Mucosa of gallbladder (tissue), 1 donor: ENCODE measurements at regions not wholly inside any gene's neighbourhood (a gene's known extent, or its start where the extent isn't known, plus 50 kb on each side); places are given as distances from the start of the nearest gene placed in this dataset.

Experiments used
- DNase-seq: peaks from one replicate; pipeline ENCODE4 v3.0.0-alpha.2; 2020; ENCODE audit warnings: low spot score
- donor health status: DM: no; HTN: no; CAD: no.

DNA sequence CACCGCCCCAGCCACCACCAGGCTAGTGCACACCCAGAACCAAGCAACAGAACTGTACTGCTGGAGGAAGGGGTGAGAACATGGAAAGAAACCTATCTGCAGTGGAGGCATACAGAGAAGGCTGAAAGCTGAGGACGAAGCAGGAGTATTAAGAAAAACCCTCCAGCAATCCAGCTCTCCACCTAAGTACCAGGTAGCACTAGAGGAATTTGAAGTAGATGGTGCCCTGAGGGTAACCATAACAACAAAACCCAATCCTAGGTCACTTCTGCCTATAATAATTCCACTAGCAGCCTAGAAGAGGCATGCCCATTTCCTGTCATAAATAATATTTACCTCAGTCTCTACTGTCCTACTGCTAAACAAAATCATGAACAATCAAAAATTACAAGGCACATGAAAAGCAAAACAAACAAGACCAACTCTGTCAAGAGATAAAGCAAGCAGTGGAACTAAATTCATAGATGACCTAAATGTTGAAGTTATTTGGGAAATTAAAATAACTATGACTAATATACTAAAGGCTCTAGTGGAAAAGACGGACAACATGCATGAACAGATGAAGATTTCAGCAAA, 51.1 kb downstream of the HYCC1 start:
- no peak for DNase-seq

DNA sequence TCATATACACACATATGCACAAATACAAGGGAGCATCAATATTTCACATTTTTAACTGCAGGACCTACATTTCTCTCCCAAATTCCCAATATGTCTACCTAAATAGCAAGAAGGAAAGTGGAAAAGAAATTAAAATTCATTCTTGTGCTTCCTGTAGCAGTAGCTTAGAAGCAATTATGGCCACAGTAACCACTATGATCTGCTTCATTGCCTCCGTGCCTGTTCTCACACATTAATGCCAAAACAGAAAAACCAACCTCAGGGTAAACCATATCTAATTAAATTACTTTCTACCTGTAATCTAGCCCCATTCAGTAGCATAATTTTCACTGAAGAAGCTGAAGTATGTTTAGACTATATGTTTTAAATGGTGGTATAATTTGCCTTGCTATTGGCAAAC, 55.2 kb downstream of the HYCC1 start:
- DNase-seq: no peak

DNA sequence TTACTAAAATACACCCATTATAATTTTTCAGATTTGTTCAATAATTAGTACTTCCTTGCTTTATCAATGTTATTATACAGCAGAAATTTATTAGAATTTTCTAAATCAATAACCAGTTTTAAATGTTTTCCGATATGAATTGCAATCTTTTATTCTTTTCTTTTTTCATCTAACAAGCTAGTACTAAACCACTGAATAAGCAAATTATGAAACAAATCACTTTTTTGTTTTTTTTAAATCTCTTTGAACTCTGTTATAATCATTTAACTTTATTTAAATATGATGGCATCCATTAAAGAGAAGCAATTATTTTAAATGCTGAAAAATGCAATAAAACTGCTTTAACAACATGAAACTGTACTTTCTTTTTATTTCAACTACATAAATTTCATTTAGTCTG, 59.7 kb downstream of the HYCC1 start:
- DNase-seq: no peak

DNA sequence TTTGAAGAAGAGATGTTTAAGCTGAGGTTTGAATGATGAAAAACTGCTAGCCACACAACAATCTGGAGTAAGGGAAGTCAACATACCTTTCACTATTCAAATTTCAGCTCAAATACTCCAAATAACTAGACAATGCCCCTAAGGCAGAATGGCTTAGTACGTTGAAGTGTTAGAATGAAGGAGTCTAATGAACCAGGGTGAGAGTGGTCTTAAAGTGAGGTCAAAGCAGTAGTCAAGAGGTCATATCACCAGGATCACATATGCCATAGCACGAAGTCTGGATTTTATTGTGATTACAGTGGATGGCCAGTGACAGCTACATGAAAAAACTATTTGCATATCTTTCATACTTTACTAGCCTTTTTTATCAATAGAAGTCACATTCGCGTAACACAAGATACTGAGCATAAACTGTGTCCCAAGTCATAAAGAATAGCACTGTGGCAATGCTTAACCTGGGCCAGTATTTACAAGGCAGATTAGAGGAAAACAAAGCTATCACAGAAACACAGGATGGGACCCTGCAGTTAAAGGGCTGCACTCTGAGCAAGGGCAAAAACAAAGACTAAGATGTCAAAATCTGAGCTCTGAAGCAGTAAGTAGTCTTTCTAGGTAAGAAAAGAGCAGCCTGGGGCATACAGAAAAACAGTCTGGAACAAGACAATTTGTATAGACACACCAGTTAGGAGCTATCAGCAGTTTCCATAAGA, 61.5 kb downstream of the HYCC1 start:
- no peak for DNase-seq

DNA sequence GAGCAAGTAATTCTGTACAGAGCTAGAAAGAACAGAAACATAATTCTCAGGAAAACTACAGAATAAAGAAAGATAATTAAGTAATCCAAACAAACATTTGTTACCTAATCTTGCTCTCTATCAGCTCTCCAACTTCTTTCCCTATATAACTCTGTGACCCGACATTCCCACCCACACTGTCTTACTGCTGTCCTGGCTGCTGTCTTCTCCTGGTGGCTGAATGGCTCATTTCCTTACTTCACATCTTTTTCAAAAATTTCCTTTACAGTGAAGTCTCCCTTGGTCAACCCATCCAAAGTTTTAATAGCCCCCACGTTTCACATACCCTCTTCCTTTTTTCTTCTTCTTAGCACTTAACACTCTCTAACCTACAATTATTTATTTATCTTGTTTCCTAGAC, 64.0 kb downstream of the HYCC1 start:
- DNase-seq: no peak

DNA sequence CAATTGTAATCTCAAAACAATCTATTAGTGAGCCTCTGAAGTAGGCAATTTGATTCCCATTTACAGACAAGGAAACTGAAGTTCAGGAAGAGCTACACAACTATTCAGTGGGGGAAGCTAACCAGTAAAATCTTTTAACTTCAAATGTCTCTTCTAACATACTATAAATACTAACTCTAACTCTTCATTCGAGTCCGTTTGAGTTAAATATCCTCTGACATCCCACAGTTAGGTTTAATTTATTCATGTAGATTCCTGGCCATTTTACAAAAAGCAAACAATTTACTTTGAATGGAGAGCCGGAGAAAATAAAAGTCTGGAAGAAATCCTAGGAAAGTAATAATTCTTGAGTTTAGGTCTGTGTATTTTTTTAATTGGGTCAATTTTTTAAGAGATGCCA, 64.7 kb downstream of the HYCC1 start:
- no peak for DNase-seq

DNA sequence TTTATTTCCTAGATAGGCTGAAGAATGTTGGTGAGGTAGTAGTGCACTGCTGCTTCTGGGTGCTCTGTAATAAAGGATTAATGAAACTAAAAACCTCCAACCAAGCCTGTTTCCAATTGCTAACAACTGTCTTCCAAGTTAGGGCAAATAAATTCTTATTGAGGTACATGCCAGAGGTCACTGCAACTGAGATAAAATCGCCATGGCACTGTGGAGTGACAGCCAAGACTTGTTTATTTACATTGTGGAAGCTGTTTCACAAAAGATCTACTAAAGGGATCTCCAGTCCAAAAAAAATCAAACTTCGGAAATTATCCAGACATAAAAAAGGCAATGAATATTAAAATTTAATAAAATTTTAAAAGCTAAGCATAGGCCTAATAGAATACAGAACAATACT, 65.2 kb downstream of the HYCC1 start:
- DNase-seq: no peak

DNA sequence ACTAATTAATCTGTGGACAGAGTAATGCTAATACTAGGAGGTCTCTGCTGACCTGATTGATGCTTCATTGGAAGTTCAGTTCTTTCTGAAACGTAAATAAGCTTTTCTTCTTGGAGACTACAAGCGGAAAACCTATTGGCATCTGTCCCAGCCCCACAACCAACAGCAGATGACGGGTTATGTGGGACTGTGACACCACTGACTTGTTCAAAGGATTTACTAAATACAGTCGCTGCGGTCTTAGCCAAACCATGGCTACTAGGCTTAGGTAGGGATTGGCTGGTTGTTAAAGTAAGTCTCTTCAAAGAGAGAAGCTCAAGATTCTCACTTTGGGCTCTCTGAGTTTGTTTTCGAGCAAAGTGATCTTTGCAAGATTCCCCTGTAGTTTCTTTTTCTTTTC, 68.3 kb downstream of the HYCC1 start:
- DNase-seq: no peak

DNA sequence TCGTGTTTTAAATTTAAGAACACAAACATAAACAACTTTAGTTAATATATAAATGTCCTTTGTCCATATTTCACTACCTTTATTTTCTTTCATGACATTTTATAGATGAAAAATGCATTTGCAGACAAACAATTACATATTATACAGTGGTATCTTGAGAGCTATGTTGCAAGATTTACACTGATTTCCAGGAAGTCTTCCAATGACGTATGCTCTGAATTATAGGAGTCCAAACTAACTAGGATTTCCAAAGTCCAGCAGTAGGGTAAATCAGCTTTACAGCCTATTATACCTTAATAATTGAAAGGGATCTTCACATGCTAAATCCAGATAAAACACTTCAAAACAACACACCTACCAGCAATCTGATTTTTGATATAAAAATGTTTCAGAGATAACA, 69.4 kb downstream of the HYCC1 start:
- DNase-seq: no peak

DNA sequence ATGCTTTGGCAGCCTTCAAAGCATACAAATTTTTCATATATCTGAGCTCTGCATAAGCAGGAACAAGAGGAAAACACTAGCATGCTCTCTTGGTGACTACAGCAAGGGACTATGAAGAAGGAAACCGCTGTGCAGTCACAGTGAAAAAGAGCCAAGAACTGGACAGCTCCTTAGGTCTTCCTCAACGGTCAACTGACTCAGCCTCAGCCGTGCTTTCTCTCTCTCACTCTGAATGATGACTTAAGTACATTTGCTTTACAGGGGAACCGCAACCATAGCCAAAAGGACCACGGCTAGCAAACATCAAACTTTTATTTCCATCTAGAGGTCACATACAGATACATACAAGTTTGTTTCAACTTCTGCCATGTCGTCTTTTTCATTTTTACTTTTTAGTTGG, 69.9 kb downstream of the HYCC1 start:
- DNase-seq: no peak

DNA sequence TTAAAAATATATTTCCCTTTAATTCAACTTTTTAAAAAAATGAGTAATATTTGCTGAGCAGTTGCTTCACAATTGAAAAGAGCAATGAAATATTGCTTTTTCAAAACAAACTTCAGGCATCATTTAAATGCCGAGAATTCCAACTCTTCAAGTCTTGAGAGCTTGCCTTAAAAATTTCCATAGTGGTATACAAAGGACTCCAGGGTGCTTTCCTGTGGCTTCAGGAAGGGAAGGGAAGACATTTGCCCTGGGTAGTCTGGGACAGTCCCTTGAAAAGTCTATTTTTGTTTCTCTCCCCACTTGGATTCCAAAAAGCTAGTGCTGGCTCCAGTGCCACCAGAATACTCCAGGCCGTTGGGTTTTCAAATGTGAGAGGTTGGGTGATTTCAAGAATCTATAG, 71.7 kb downstream of the HYCC1 start:
- no peak for DNase-seq

DNA sequence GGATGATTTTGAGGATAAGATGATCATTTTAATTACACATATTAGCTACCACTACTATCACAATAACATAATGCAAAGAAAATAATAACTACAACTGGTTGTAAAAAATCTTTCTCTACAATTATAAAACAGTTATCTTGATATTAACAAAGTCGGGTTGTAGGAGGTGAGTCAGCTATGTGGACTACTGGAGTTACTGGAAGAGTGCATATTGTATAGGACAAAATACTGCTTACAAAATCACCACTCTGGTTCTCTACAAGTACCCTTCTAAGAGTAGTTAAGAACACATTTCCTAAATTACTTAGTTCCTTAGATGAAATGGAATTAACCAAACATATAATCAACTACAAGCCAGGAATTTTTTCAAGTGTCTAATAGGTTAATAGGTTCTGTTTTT, 74.1 kb downstream of the HYCC1 start:
- DNase-seq: no peak

DNA sequence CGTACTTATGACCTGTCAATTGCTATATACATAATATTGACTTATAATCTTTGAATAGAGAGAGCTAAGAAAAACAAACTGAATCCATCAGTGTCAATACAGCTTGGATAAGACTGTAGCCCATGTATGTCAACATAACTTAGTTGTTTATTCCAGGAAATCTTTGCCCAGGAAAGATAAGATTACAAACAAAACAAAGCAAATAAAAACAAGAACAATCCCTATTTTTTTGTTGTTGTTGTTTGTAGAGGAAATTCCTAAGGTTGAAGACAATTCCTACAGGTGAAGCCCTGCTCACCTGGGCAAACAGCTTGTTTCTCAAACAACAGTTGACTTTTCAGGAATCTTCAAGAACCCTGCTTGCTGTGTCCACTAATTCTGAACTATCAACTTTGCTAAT, 76.0 kb downstream of the HYCC1 start:
- DNase-seq: no peak

DNA sequence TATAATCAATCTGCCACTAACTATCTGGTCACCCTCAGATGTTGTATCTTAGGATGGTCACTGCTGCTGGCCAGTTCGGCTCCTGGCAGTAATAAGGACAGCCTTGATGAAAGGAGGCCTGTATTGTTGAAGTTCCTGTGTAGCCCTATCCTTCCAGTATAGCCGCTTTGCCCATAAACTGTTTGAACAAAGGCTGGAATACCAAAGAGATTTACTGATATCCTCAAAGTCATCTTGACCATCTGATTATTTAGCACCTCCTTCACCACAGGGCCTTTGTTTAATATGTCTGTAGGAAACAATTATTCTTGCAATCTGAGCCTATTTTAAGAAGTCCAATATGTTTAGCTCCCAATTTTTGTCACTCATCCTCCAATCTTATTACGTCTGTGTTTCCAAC, 77.7 kb downstream of the HYCC1 start:
- no peak for DNase-seq

DNA sequence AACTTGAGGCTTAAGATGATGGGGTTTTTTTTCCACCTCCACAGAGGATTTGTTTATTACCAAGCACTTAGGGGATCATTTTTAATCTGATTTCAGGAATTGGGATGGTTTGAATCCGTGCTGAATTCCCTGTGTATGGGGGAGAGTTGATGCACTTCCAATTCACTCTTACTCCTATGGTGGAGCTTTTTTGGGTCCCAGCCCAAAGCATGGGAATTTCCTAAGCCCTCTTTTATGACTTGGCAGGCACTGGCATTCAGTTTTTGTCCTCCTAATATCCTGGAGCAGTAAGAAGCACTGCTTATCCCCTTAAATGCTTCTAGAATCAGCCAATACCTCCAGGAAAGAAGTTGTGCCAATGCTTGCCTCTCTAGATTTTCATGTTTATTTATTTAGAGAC, 78.7 kb downstream of the HYCC1 start:
- DNase-seq: no peak

DNA sequence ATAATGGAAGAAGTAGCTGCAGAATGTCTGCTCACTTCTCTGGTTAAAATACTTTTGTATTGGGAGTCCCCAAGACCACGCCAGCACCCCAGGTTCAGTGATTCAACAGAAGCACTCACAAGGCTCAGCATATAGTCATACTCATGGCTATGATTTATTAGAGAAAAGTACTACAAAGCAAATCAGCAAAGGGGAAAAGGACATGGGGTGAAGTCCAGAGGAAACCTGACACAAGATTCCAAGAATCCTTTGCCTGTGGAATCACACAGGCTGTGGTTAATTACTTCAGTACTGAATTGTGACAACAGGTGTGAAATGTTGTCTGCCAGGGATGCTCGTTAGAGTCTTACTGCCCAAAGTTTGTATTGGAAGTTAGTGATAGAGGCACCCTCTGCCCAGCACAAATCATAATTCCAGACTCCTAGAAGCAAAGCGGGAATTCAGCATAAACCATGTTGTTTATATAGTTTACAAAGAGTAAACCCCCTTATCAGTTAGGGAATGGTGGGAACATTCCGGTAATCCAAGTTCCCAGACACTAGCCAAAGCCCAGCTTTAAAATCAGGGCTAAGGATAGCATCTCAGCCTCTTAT, 79.4 kb downstream of the HYCC1 start:
- DNase-seq: no peak

DNA sequence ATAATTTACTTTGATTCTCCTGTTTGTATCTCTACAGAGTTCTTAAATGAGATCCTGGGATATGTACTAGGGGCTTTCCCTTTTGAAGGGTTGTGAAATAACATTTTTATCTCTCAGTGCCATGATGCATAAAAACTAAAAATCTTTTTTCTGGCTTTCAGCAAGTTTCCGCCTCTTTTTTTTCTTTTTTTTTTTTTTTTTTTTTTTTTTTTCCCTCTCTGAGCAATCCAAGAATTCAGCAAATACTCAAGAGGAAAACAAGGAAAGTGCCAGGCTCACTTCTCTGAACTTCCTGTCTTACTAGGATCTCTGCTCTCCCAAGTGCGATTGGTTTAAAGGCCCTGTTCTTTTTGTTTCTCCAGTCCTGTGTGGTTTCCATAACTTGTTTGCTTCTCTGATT, 79.9 kb downstream of the HYCC1 start:
- no peak for DNase-seq

DNA sequence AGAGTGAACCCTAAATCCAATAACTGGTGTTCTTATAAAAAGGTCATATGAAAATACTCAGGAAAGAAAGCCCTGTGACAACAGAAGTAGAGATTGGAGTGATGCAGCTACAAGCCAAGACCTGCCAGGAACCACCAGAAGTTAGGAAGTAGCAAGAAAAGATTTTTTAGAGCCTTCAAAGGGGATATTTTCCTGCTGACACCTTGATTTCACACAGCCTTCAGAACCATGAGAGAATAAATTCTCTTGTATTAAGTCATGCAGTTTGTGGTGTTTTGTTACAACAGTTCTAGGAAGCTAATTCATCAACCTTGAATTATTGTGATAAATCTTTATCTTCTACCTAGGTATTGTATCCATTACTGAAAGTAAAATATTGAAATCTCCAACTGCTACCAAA, 81.0 kb downstream of the HYCC1 start:
- DNase-seq: no peak

DNA sequence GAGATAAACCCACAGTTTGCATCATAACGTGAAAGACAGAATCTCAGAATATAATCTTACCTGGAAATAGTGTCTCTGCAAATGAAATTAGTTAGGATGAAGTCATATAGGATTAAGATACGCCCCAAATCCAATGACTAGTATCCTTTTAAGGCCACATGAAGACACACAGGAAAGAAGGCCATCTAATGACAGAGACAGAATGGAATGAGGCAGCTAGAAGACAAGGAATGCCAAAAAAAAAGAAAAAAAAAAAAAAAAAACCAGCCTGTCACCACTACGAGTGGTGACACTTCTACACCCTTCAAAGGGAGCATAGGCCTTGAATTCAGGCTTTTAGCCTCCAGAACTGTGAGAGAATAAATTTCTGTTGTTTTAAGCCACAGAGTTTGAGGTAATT, 82.9 kb downstream of the HYCC1 start:
- no peak for DNase-seq

DNA sequence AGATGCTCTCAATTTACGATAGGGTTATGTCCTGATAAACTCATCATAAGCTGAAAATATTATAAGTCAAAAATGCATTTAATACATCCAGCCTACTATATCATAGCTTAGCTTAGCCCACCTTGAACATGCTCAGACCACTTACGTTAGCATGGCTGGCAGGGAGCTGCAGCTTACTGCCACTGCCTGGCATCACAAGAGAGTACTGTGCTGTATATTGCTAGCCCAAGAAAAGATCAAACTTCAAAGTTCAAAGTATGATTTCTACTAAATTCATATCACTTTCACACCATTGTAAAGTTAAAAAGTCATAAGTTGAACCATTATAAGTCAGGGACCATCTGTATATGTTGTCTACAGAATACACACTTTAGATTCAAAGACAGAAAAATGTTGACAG, 91.6 kb downstream of the HYCC1 start:
- no peak for DNase-seq

DNA sequence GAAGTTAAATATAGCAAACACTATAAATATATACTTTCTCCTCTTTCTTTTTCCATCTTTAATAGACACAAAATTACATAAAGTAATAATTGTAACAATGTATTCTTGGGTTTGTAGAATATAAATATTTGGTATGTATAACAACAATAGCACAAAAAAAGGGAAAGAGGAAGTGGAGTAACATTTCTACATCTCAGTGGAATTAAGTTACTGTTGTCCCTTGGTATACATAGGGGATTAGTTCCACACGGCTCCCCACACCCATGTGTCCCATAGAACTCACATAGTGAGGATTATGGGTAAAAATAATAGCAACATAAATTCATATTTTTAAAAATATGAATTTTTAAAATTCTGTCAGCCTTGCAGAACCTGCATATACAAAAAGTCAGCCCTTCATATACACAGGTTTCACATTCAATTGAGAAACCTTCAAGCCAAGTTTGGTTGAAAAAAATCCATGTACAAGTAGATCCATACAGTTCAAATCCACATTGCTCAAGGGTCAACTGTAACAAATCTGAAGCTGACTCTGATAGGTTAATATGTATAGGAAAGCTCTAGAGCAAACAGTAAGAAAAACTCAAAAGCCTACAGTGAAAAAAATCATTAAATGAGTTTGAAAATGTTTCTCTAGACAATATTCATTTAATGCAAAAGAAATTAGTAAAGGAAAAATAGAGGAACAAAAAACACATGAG, 92.4 kb downstream of the HYCC1 start:
- no peak for DNase-seq

DNA sequence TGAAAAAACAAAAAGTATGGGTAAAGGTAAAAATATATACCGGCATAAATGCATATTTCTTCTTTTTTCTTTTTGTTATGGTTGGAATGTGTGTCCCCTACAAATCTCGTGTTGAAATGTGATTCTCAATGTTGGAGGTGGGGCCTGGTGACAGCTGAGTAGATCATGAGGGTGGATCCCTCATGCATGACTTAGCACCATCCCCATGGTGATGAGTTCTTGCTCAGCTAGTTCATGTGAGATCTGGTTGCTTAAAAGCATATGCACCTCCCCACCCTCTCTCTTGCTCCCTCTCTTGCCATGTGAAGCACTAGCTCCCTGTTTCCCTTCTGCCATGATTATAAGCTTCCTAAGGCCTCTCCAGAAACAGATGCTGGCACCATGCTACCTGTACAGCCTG, 93.3 kb downstream of the HYCC1 start:
- DNase-seq: no peak

DNA sequence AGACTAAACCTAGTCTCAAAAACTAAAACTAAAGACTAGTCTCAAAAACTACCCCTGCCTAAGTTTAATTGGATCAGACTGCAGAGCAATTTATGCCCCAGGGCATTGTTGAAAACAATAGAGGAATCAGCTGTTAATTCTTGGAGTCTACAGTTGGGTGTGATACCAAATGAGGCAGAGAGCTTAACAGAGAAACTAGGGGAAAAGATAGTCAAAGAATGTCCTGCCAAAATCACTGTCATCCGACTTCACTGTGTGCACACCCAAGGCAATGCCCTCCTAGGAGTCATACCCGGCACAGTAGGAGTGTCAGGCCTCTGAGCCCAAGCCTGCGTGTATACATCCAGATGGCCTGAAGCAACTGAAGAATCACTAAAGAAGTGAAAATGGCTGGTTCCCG, 90.5 kb upstream of the TOMM7 start:
- no peak for DNase-seq
